DOHH2 (cell line): ENCODE measurements at regions not wholly inside any gene's neighbourhood (a gene's known extent, or its start where the extent isn't known, plus 50 kb on each side); places are given as distances from the start of the nearest gene placed in this dataset.

Experiments
- H3F3A ChIP-seq: fragments of 200-600 bp; sonication (generic), shearing (Covaris generic); 2 replicates; pipeline ENCODE4 v1.6.0; 2016; ENCODE audit warnings: antibody characterized with exemption, mild to moderate bottlenecking; ENCODE audit not compliant: control insufficient read depth, insufficient read depth
- H3K27ac ChIP-seq: fragments of 200-600 bp; sonication (generic); 2 replicates; pipeline ENCODE4 v1.5.1; 2014; ENCODE audit warnings: low read depth, mild to moderate bottlenecking, low read length, moderate library complexity
- H3K27me3 ChIP-seq: fragments of 200-600 bp; sonication (generic); 2 replicates; pipeline ENCODE4 v1.6.1; 2014; ENCODE audit warnings: mild to moderate bottlenecking, low read length, mixed read lengths; ENCODE audit not compliant: control insufficient read depth
- H3K36me3 ChIP-seq: fragments of 200-600 bp; sonication (generic); 2 replicates; pipeline ENCODE4 v1.6.1; 2014; ENCODE audit warnings: mild to moderate bottlenecking, low read length, moderate library complexity, mixed read lengths; ENCODE audit not compliant: control insufficient read depth
- H3K4me1 ChIP-seq: fragments of 200-600 bp; sonication (generic); 2 replicates; pipeline ENCODE4 v1.6.1; 2014; ENCODE audit warnings: mild to moderate bottlenecking, low read length, mixed read lengths; ENCODE audit not compliant: control insufficient read depth
- H3K4me2 ChIP-seq: fragments of 200-600 bp; sonication (generic); 2 replicates; pipeline ENCODE4 v1.6.0; 2014; ENCODE audit warnings: mild to moderate bottlenecking, low read length, moderate library complexity
- H3K4me3 ChIP-seq: fragments of 200-600 bp; sonication (generic); 2 replicates; pipeline ENCODE4 v1.5.1; 2014; ENCODE audit warnings: mild to moderate bottlenecking, low read length, mixed read lengths
- H3K79me2 ChIP-seq: fragments of 200-600 bp; sonication (generic); 2 replicates; pipeline ENCODE4 v1.6.1; 2014; ENCODE audit warnings: mild to moderate bottlenecking, low read length, mixed read lengths; ENCODE audit not compliant: control insufficient read depth
- H3K9me2 ChIP-seq: fragments of 200-600 bp; sonication (generic); replicated peaks from 2 replicates; pipeline ENCODE4 v1.6.1; 2014; ENCODE audit warnings: mild to moderate bottlenecking, low read length, mixed read lengths; ENCODE audit not compliant: control insufficient read depth
- H3K9me3 ChIP-seq: fragments of 200-600 bp; sonication (generic); 2 replicates; pipeline ENCODE4 v1.6.1; 2014; ENCODE audit warnings: antibody characterized with exemption, low read length, mixed read lengths; ENCODE audit not compliant: control insufficient read depth, insufficient read depth
- H4K20me1 ChIP-seq: fragments of 200-600 bp; sonication (generic); 2 replicates; pipeline ENCODE4 v1.6.0; 2014; ENCODE audit warnings: low read depth, mild to moderate bottlenecking, antibody characterized with exemption, low read length, moderate library complexity; ENCODE audit not compliant: control insufficient read depth, insufficient read depth
- EZH2phosphoT487 ChIP-seq: fragments of 200-600 bp; sonication (generic); IDR thresholded peaks from 2 replicates; pipeline ENCODE4 v1.6.1; 2017; ENCODE audit warnings: borderline replicate concordance, mild to moderate bottlenecking, antibody characterized with exemption, low read length, moderate library complexity, mixed read lengths
- TF ChIP-seq, protein P1 (sequence below): fragments of 200-600 bp; sonication (generic); IDR thresholded peaks from one replicate; pipeline ENCODE4 v1.5.1; 2014; ENCODE audit warnings: antibody characterized with exemption, mild to moderate bottlenecking, low read depth, low read length; ENCODE audit not compliant: poor library complexity, severe bottlenecking

DNA sequence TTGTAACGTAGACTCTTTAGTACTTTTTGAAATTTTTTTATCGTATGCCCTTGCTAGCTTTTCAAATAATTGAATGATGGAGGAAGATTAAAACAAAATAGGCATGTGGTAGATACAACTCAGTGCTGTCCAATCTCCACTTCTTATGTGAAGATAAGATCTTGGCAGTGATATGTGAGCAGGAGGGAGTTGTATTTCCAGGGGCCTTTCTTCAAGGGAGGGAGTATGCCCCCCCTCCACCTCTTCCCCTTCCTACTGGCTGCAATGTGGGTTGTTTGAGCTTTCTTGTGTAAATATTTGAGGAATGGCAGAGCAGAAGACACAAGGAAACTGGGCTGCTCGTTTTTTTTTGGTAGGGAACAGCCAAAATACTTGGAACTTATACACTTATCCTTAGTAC, 374.9 kb downstream of the PSAT1 start:
- no peaks in the 10 kb centered on the region for H3K9me3 ChIP-seq
- H3K4me2 ChIP-seq, result no peak overlapping the region
- H3K27me3 ChIP-seq, result no peaks in the 10 kb centered on the region

DNA sequence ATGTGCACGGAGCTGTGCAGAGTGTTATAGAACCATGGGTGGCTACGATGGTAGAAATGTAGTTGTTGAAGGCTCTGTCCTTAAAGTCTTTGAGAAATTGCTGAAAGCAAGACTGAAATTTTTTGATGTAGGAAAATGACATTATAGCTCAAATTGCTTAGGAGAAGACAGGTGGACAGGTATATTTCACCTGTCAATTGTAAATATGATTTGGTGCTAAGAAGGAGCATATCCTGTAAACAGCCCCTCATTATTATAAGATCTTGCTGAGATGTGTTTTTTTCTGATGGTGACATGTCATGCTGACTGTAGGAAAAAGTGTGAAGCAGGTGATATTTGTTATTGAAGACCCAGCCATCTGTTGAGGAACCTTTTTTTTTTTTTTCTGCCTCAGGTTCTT, 377.9 kb downstream of the PSAT1 start:
- no peak overlapping the region for H3K27ac ChIP-seq
- H3K79me2 ChIP-seq, result no peaks in the 10 kb centered on the region
- H3K4me3 ChIP-seq, result no peak overlapping the region
- no peak overlapping the region for H3K4me2 ChIP-seq
- no peaks in the 10 kb centered on the region for H3K9me2 ChIP-seq
- H3K4me1 ChIP-seq, result no peaks in the 10 kb centered on the region
- no peaks in the 10 kb centered on the region for H3K9me3 ChIP-seq
- H4K20me1 ChIP-seq, result no peaks in the 10 kb centered on the region
- H3K36me3 ChIP-seq, result no peaks in the 10 kb centered on the region
- H3F3A ChIP-seq, result no peaks in the 10 kb centered on the region
- H3K27me3 ChIP-seq, result no peaks in the 10 kb centered on the region
- TF ChIP-seq, protein P1, sequence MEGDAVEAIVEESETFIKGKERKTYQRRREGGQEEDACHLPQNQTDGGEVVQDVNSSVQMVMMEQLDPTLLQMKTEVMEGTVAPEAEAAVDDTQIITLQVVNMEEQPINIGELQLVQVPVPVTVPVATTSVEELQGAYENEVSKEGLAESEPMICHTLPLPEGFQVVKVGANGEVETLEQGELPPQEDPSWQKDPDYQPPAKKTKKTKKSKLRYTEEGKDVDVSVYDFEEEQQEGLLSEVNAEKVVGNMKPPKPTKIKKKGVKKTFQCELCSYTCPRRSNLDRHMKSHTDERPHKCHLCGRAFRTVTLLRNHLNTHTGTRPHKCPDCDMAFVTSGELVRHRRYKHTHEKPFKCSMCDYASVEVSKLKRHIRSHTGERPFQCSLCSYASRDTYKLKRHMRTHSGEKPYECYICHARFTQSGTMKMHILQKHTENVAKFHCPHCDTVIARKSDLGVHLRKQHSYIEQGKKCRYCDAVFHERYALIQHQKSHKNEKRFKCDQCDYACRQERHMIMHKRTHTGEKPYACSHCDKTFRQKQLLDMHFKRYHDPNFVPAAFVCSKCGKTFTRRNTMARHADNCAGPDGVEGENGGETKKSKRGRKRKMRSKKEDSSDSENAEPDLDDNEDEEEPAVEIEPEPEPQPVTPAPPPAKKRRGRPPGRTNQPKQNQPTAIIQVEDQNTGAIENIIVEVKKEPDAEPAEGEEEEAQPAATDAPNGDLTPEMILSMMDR, result no peak
- no peak for TF ChIP-seq EZH2phosphoT487

More for the DNA sequence above, 374.9 kb downstream of the PSAT1 start:
- H4K20me1 ChIP-seq, result no peaks in the 10 kb centered on the region
- H3K4me1 ChIP-seq, result no peaks in the 10 kb centered on the region
- no peak for TF ChIP-seq EZH2phosphoT487
- TF ChIP-seq, protein P1, result no peak
- no peaks in the 10 kb centered on the region for H3K79me2 ChIP-seq
- H3K36me3 ChIP-seq, result no peaks in the 10 kb centered on the region
- no peak overlapping the region for H3K27ac ChIP-seq
- H3K9me2 ChIP-seq, result no peaks in the 10 kb centered on the region
- H3K4me3 ChIP-seq, result no peak overlapping the region
- H3F3A ChIP-seq, result no peaks in the 10 kb centered on the region

DNA sequence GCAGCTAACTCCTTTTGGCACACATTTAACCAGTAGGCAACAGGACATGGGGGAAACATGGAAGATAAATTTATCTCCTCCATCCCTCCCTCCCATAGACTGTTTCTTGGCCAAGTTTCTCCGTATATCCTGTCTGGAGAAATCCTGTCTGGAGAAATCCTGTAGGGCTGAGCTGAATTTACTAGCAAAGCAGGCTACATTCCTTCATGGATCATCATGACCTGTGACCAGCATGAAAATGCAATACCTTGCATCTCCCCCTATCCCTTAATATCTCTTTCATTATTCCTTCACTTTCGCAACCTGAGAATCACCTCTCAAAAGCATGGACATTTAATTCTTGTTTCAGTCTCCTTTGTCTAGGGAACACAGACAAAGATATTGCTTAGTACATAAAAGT, 379.1 kb downstream of the PSAT1 start:
- no peaks in the 10 kb centered on the region for H3K4me1 ChIP-seq
- no peak for TF ChIP-seq EZH2phosphoT487
- TF ChIP-seq, protein P1, result no peak
- no peaks in the 10 kb centered on the region for H3K36me3 ChIP-seq
- no peak overlapping the region for H3K4me2 ChIP-seq
- H3K4me3 ChIP-seq, result no peak overlapping the region
- no peaks in the 10 kb centered on the region for H3F3A ChIP-seq
- H3K9me3 ChIP-seq, result no peaks in the 10 kb centered on the region
- no peaks in the 10 kb centered on the region for H3K27me3 ChIP-seq
- H3K9me2 ChIP-seq, result no peaks in the 10 kb centered on the region
- H4K20me1 ChIP-seq, result no peaks in the 10 kb centered on the region
- H3K27ac ChIP-seq, result no peak overlapping the region
- H3K79me2 ChIP-seq, result no peaks in the 10 kb centered on the region

DNA sequence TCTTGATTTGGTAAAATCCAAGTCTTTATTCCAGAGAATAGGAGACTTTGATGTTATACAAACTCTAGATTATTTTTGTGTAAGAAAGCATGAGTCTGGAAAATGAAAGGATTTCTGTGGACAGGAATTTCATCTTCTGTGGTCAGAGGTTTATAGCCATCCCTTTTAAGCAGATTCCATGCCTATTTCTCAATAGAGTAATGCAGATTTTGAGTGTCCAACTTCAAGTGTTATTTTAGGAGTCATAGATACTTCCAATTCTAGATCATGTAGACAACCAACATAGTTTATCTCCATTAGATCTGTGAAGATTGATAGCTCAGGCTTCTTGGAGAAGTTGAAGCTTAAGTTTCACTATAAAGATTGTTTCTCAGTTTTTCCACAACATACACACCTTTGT, 379.7 kb downstream of the PSAT1 start:
- H3K27ac ChIP-seq, result no peak overlapping the region

More for the DNA sequence above, 379.7 kb downstream of the PSAT1 start:
- Histone ChIP-seq H3K4me1 (no peaks in the 10 kb centered on the region), H3K36me3 (no peaks in the 10 kb centered on the region), H3K9me2 (no peaks in the 10 kb centered on the region), H4K20me1 (no peaks in the 10 kb centered on the region), H3K4me3 (no peak overlapping the region), H3K79me2 (no peaks in the 10 kb centered on the region), H3K27me3 (no peaks in the 10 kb centered on the region), H3K4me2 (no peak overlapping the region), H3K9me3 (no peaks in the 10 kb centered on the region), H3F3A (no peaks in the 10 kb centered on the region)
- TF ChIP-seq, protein P1, result no peak
- no peak for TF ChIP-seq EZH2phosphoT487
